ENCODE measurements at regions not wholly inside any gene's neighbourhood (a gene's known extent, or its start where the extent isn't known, plus 50 kb on each side); places are given as distances from the start of the nearest gene placed in this dataset.

- no peak for TF ChIP-seq POLR2A (IDR thresholded peaks at IDR 0.05)
- TF ChIP-seq, protein P1, sequence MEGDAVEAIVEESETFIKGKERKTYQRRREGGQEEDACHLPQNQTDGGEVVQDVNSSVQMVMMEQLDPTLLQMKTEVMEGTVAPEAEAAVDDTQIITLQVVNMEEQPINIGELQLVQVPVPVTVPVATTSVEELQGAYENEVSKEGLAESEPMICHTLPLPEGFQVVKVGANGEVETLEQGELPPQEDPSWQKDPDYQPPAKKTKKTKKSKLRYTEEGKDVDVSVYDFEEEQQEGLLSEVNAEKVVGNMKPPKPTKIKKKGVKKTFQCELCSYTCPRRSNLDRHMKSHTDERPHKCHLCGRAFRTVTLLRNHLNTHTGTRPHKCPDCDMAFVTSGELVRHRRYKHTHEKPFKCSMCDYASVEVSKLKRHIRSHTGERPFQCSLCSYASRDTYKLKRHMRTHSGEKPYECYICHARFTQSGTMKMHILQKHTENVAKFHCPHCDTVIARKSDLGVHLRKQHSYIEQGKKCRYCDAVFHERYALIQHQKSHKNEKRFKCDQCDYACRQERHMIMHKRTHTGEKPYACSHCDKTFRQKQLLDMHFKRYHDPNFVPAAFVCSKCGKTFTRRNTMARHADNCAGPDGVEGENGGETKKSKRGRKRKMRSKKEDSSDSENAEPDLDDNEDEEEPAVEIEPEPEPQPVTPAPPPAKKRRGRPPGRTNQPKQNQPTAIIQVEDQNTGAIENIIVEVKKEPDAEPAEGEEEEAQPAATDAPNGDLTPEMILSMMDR (IDR thresholded peaks at IDR 0.05), result no peak
- TF ChIP-seq POLR2AphosphoS5 (IDR thresholded peaks at IDR 0.05), result no peak
These were observed 186.4 kb upstream of the E2F7 start for GRCh38 chr12:77251799-77252198.
